ENCODE measurements at regions not wholly inside any gene's neighbourhood (a gene's known extent, or its start where the extent isn't known, plus 50 kb on each side); places are given as distances from the start of the nearest gene placed in this dataset.
"Not testable (repeated sequence)": the region's sequence is repeated elsewhere in the genome, so short reads cannot be mapped to it uniquely, and the experiment has no call there.

DNA sequence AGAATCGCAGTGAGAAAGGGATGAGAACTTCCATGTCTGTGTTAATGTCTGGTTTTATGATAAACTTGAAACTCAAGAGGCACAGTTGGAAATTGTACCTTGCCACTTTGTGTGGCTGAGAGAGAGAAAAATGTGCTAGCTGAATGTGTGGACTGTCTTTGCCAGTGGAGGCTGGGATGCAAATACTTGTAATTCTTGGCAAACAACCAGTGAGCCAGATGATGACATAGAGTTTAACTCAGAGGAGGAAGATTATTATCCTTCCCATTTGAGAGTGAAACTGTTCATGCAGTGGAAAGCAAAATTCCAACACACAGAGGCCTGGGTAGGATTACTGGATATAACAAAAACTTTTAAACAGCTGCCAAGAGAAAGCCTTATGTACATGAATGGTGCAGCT is 349.1 kb upstream of the NPAP1 start:
- not testable (repeated sequence) for DNase-seq

DNA sequence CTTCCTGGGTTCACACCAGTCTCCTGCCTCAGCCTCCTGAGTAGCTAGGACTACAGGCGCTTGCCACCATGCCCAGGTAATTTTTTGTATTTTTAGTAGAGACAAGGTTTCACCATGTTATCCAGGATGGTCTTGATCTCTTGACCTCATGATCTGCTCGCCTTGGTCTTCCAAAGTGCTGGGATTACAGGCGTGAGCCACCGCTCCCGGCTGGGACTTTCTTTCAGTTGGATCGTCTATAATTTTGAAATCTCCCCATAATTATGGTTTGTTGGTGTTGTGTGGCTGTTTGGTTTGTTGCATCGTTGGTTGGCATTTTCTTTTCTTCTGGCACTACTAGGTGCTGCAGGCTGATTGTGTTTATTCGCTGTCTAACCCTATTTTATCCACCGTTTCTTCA is 343.6 kb upstream of the NPAP1 start:
- not testable (repeated sequence) for DNase-seq

DNA sequence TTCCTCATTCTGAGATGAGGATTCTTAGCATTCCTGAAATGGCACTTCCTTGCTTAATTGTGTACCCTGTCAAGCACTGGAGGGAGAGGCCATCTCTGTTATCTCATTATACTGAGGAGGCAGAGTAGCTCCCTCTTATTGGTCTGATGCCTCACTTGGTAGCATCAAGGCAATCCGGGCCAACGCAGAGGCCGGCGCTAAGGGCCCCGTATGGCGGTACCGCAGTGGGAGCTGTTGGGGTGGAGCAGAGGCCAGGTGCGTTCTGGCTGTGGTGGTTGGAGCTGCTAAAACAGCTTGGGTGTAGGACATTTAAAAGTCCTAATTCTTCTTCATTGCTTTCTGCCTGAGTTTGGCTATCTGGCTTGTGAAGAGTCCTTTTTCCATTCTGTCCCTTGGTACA is 333.7 kb upstream of the NPAP1 start:
- DNase-seq = not testable (repeated sequence)

DNA sequence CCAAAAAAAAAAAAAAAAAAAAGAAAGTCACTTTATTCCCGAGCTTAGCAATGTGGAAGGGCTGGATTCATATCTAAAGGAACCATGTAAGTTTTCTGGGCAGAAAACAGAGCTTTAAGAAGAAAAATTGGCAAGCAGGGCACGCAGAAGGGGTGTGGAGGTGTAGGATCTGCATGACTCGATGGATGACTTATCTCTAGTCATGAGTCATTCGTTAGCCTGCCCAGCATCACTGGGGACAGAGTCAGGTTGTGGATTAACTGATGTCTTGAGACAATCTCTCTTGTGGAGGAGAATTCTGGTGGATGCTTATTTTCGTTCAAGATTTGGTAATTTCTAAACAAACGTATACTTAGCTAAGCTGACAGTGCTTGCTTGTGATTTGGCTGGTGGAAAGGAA is 322.8 kb upstream of the NPAP1 start:
- DNase-seq = not testable (repeated sequence)

DNA sequence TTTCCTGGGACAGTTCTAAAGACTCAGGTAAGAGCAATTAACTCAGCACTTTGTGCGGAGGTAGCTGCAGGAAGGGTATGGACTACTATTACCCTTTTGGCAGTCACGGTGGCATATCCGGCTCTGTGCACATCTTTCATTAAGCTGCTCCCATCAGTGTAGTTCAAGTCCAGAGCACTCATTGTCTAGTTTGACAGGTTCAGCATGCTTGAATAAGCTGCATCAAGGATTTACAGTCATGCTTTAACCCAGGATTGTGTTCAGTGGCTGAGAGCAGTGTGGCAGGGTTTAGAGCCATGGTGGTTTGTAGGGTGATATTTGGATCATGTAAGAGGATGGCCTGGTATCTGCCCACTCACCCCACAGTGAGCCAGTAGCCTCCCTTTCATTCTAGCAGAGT is 294.5 kb upstream of the NPAP1 start:
- not testable (repeated sequence) for DNase-seq

DNA sequence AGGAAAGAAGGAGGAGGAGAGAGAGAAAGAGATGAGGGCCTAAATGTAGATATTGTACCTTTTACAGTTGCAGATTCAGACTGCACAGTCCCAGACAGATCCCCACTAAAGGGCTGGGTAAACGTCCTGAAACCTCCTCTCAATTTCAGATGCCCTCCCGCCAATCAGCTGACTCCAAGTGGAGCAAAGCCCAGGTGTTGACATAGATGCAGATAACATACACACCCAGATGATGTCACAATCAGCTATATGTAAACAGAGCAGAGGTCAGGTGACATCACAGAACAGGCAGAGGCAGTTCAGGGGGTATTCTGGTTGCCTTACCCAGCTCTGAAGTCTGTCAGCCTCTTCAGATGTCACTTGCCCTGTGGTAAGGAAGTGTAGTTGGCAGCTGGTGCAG is 290.3 kb upstream of the NPAP1 start:
- DNase-seq = not testable (repeated sequence)

DNA sequence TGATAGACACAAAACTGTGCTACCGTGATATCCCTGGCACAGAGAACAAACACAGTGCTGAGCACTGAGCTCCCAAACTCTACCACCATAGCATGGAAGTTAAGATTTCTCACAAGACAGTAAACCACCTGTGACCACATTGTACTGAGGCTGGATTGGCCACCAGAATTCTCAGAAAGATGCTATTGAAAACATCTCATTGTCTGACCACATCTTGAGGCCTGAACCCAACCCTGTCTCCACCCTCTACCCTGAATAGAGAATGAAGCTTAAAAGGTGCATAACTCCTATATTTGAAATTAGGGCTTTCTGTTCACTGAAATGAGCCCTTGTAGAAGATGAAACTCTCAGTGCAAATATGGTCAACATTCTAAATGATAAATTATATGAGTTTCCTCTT is 281.3 kb upstream of the NPAP1 start:
- no peak for DNase-seq

DNA sequence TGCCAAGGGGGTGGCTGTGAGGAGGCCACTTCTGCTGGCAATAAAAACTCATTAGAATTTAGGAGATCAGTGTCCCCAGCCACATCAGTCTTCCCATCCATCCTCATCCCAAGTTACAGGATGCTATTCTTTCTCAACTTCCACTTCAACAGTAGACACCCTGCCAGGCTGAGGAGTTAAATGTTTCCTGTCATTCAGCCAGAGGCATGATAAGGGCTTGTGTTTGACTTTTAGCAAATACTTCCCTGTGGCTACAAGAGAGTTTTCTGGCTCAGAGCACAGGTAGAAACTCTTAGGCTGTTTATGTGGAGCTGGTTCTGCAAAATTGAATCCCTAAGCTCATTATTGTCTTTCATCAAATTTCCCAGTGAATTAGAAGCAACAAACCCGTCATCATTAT is 262.9 kb upstream of the NPAP1 start:
- not testable (repeated sequence) for DNase-seq

DNA sequence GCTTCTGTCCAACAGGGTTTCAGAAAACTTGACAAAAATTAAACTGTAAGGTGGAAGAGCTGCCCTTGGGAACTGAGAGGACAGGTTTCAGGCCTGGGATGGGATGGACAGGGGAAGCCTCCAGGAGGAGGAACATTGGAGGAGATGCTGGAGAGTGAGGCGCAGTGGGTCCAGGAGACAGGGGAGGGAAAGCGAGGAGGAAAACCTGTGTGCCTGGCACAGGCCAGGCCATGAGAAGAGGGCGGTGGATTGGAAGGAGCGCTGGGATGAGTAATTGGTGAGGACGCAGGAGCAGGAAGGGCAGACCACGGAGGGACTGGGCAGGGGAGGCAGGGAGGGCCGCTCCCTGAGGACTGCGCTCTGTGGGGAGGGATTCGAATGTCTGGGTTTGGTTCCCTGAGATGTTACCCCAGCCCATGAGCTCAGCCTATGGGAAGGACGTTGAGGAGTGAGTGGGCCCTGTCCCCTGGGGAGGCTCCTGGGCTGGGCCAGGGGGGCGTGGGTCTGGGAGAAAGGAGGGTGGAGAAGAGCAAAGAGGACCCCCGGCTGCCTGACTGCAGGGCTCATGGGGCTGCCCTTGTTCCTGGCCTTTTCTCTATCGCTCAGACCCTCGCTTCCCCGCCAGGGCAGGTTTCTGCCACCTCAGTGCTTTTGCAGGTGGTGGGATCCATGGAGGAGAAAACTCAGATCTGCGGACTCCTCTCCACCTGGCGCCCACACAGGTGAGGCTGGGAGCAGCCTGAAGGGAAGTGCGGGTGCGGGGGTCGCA is 249.1 kb upstream of the NPAP1 start:
- DNase-seq = not testable (repeated sequence)

DNA sequence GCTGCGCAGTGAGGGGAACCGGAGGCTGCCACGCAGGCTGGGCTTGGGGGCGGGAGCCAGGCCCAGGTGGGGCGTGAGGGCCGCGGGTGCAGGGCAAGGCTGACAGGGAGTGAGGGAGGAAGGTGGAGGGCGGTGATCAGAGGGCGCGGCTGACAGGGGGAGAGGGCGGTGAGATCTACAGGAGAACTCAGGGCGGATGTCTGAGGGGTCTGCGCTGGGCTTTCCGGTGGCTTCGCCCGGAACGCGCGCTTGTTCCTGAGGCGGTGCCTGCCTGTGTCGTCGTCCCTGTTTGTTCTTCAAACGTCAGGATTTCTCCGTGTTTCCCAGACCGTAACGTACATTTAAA is 248.5 kb upstream of the NPAP1 start:
- DNase-seq = not testable (repeated sequence)

DNA sequence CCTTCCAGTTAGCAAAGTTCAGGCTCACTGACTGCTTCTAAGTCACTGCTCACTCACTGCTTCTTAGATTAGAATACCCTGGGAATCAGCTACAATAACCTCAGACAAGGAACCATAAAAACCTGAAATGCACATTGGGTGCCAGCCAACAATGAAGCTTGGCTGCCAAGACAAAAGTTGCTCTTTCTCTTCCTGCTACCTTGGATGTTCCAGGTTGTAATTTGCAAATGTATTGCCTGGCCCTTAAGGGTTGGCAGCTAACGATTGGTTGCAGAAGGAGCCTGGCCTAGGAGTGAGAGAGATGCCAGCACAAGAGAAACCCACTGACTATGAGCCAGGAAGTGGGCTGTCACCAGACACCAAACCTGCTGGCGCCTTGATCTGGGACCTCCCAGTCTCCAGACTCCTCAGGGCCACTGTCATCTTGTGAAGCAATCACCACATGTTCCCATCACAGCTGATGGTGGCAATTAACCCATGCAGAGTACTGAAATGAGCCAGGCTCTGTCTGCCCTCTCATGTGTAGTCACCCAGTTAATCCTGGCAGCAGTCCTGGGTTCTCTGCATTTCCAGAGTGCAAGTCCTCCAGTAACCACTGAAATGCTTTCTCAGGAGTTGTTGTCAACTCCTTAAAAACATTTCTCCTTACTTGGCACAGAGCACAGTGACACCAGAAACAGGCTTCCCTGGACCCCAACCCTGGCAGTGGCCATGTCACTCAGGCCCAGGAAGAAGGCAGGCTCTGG is 240.3 kb upstream of the NPAP1 start:
- DNase-seq = not testable (repeated sequence)

DNA sequence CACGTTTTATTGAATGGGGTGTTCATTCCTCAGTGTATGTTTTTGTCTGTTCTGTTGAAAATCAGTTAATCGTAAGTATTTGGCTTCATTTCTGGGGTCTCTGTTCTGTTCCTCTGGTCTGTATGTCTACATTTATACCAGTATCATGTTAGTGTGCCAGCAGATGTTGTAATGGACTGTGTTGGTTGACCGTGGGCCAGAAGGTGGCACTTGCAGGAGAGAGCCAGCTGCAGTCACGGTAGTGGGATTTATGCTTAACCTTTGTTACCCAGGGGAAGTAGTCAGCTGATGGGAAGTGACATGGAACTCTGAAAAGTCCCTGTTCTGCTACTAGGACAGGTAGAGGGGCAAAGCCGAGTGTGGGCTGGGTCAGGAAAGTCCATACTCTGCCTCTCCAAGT is 238.3 kb upstream of the NPAP1 start:
- DNase-seq = not testable (repeated sequence)

DNA sequence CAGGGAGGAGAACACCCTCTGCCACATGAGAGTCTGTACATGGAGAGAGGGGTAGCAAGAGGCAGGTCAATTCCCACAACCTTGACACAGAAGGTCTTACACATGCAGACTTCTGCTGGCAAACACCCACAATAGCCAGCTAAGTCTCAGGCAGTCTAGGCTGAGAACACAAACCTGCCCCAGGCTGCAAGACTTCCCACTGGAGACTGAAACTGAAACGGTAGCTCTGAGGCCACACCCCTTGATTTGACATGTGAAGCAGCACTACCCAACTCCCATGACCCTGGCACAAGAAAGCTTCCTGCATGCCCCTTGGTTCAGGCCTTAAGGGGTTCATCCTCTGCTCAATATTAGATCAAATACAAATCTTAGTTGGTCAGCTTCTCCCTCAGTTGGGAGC is 237.8 kb upstream of the NPAP1 start:
- DNase-seq = not testable (repeated sequence)

DNA sequence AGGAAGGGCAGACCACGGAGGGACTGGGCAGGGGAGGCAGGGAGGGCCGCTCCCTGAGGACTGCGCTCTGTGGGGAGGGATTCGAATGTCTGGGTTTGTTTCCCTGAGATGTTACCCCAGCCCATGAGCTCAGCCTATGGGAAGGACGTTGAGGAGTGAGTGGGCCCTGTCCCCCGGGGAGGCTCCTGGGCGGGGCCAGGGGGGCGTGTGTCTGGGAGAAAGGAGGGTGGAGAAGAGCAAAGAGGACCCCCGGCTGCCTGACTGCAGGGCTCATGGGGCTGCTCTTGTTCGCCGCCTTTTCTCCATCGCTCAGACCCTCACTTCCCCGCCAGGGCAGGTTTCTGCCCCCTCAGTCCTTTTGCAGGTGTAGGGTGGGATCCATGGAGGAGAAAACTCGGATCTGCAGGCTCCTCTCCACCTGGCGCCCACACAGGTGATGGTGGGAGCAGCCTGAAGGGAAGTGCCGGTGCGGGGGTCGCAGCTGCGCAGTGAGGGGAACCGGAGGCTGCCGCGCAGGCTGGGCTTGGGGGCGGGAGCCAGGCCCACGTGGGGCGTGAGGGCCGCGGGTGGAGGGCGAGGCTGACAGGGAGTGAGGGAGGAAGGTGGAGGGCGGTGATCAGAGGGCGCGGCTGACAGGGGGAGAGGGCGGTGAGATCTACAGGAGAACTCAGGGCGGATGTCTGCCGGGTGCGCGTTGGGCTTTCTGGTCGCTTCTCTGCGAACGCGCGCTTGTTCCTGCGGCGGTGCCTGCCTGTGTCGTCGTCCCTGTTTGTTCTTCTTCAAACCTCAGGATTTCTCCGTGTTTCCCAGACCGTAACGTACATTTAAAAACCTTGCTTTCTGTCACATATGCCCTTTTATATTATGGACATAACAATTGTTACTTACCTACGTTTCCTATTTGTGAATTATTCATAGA is 198.2 kb upstream of the NPAP1 start:
- not testable (repeated sequence) for DNase-seq

DNA sequence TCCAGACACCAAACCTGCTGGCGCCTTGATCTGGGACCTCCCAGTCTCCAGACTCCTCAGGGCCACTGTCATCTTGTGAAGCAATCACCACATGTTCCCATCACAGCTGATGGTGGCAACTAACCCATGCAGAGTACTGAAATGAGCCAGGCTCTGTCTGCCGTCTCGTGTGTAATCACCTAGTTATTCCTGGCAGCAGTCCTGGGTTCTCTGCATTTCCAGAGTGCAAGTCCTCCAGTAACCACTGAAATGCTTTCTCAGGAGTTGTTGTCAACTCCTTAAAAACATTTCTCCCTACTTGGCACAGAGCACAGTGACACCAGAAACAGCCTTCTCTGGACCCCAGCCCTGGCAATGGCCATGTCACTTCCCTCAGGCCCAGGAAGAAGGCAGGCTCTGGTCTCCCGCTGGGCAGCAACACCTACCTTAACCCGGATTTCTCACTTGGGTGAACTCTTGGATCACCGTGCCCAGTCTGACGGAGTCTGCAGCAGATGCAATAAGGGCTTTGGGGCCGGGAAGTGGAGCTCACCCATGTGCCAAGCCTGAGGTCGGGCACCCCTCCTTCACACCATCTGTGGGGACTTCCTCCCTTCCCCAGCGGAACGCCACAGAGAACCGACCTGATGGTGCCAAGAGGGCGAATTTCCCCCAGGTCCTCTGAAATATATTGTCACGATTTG is 189.5 kb upstream of the NPAP1 start:
- DNase-seq = not testable (repeated sequence)

DNA sequence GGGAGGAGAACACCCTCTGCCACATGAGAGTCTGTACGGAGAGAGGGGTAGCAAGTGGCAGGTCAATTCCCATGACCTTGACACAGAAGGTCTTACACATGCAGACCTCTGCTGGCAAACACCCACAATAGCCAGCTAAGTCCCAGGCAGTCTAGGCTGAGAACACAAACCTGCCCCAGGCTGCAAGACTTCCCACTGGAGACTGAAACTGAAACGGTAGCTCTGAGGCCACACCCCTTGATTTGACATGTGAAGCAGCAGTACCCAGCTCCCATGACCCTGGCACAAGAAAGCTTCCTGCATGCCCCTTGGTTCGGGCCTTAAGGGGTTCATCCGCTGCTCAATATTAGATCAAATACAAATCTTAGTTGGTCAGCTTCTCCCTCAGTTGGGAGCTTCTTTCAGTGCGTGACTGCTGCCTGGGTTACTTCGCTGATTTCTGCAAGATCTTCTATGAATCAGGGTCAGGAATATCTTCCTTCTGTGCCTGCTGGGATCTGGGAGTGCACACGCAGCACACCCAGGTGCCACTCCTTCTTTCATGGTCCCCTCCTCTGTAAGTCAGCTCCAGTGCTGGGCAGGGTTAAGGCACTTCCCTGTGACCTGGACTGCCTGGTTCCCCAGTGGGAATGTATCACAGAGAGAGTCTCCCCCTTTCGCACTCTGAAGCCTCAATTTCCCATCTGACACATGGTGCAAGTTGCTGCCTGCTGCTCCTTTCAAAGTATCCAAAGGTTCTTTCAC is 187.2 kb upstream of the NPAP1 start:
- DNase-seq = not testable (repeated sequence)

DNA sequence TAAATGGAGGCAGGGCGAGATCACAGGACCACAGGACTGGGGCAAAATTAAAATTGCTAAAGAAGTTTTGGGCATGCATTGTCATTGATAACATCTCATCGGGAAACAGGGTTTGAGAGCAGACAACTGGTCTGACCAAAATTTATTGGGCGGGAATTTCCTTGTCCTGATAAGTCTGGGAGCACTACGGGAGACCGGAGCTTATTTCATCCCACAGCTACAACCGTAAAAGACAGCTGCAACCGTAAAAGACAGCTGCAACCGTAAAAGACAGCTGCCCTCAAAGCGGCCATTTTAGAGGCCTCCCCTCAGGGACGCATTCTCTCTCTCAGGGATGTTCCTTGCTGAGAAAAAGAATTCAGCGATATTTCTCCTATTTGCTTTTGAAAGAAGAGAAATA is 170.4 kb upstream of the NPAP1 start:
- not testable (repeated sequence) for DNase-seq

DNA sequence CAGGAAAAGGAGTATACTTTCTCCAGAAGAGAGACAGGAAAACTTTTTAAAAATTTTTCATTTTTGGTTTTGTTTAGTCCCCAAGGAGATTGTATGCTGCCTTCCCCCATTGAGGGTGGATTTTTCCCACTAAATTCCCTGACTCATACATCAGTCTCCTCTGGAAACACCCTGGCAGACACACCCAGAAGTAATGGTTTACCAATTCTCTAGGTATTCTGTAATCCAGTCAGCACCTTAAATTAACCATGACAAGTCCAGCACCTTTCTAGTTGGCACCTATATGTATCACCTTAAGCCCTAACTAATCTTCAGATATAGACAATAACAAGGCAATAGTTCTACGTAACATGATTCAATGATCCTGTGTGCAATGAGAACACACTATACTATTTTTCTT is 165.9 kb upstream of the NPAP1 start:
- DNase-seq = not testable (repeated sequence)

DNA sequence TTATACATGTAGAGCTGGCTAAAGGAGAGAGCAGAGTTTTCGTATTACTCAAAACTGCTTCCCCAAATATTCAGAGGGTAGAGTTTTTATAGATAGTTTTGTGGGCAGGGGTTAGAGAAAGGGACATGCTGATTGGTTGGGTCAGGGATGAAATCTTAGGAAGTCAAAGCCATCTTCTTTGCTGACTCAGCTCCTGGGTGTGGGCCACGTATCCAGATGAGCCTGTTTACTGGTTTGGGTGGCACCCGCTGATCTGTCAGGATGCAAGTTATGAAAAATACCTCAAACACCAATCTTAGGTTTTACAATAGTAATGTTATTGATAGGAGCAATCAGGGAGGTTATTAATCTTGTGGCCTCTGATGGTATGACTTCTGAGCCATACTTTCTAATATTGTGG is 164.0 kb upstream of the NPAP1 start:
- not testable (repeated sequence) for DNase-seq

DNA sequence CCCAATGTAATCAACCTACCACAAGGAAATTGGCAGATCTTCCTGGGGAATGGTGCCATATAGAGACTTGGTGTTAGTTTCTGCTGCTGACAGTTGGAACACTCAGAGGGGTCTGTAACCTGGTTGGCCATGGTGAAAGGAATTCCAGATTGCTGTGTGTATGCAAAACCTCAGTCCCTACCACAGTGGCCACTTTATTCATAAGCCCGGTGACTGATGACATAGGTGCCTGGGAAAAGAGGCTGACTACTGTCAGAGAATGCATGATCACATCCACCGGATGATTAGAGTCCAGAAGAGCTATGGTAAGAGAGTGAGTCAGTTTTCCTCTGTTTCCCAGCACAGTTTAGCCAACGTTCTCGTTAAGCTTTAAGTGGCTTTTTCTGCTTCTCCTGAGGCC is 156.8 kb upstream of the NPAP1 start:
- DNase-seq = not testable (repeated sequence)

DNA sequence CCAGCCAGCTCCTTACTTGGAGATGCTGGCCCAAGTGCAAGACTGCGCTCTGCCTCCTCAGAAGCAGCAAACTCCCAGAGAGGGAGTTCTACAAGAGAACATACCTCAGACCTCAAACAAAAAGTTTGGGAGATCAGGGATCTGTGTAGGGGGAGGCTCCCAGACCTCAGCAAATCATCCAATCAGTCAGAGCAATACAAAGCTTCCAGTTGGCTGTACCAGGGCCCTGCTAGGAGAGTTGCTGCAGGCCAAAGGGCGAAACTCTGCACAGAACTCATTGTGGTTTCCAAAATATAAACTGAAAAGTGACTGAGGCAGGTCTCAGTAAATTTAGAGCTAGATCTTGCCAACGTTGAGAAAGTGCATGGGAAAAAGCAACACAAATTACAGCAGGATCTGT is 144.3 kb upstream of the NPAP1 start:
- not testable (repeated sequence) for DNase-seq

DNA sequence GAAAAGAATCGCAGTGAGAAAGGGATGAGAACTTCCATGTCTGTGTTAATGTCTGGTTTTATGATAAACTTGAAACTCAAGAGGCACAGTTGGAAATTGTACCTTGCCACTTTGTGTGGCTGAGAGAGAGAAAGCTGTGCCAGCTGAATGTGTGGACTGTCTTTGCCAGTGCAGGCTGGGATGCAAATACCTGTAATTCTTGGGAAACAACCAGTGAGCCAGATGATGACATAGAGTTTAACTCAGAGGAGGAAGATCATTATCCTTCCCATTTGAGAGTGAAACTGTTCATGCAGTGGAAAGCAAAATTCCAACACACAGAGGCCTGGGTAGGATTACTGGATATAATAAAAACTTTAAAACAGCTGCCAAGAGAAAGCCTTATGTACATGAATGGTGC is 141.5 kb upstream of the NPAP1 start:
- DNase-seq = not testable (repeated sequence)

Data from NCI-H1417 treated with DMSO at 0.1 percent for 48 hours (cell line).